NCI-H1092 treated with DMSO at 0.1 percent for 48 hours (cell line): ENCODE measurements at regions not wholly inside any gene's neighbourhood (a gene's known extent, or its start where the extent isn't known, plus 50 kb on each side); places are given as distances from the start of the nearest gene placed in this dataset.

Experiments used
- DNase-seq: peaks from one replicate; lab custom pipeline; 2025; lab: John Stamatoyannopoulos, UW

GRCh38 chr3:116639641-116640040 lies 69.9 kb upstream of the TUSC7 start:
- no peak for DNase-seq

- DNase-seq, result no peak
These were observed 69.5 kb upstream of the TUSC7 start for GRCh38 chr3:116640109-116640508.

- no peak for DNase-seq
These were observed 66.6 kb upstream of the TUSC7 start for GRCh38 chr3:116643001-116643400.

GRCh38 chr3:116647996-116648395 lies 61.6 kb upstream of the TUSC7 start:
- no peak for DNase-seq
